ENCODE measurements at regions not wholly inside any gene's neighbourhood (a gene's known extent, or its start where the extent isn't known, plus 50 kb on each side); places are given as distances from the start of the nearest gene placed in this dataset.

- no peak overlapping the region for H3K27ac Mint-ChIP-seq
- no peaks in the 10 kb centered on the region for H3K4me1 Mint-ChIP-seq
- H3K27me3 Mint-ChIP-seq = no peaks in the 10 kb centered on the region
- peaks cover under 1% of the 10 kb centered on the region for H3K9me3 Mint-ChIP-seq
- H3K4me3 Mint-ChIP-seq = no peak overlapping the region
- no peaks in the 10 kb centered on the region for H3K36me3 Mint-ChIP-seq (ENCODE audit: low read depth)
- ATAC-seq (replicated peaks) = no peak
These were observed 453.5 kb downstream of the MTRR start for GRCh38 chr5:8322484-8322883.

GRCh38 chr5:8327016-8327415 is 458.1 kb downstream of the MTRR start:
- H3K27me3 Mint-ChIP-seq = no peaks in the 10 kb centered on the region

GRCh38 chr5:8329773-8330172 is 460.8 kb downstream of the MTRR start:
- Mint-ChIP-seq H3K27me3 (no peaks in the 10 kb centered on the region), H3K4me3 (no peak overlapping the region), H3K9me3 (no peaks in the 10 kb centered on the region), H3K4me1 (no peaks in the 10 kb centered on the region), H3K27ac (no peak overlapping the region), H3K36me3 (ENCODE audit: low read depth) (no peaks in the 10 kb centered on the region)
- no peak for ATAC-seq (replicated peaks)

More at GRCh38 chr5:8327016-8327415, 458.1 kb downstream of the MTRR start:
- no peak overlapping the region for H3K27ac Mint-ChIP-seq
- ATAC-seq (replicated peaks) = no peak
- H3K36me3 Mint-ChIP-seq (ENCODE audit: low read depth) = no peaks in the 10 kb centered on the region
- no peak overlapping the region for H3K4me3 Mint-ChIP-seq
- H3K4me1 Mint-ChIP-seq = no peaks in the 10 kb centered on the region
- no peaks in the 10 kb centered on the region for H3K9me3 Mint-ChIP-seq

- H3K27ac Mint-ChIP-seq = no peak overlapping the region
- H3K27me3 Mint-ChIP-seq = no peaks in the 10 kb centered on the region
- no peak overlapping the region for H3K4me3 Mint-ChIP-seq
- no peaks in the 10 kb centered on the region for H3K4me1 Mint-ChIP-seq
- H3K36me3 Mint-ChIP-seq (ENCODE audit: low read depth) = no peaks in the 10 kb centered on the region
- peaks cover 3% of the 10 kb centered on the region for H3K9me3 Mint-ChIP-seq
- ATAC-seq (replicated peaks) = no peak
These were observed 463.9 kb downstream of the MTRR start for GRCh38 chr5:8332666-8333445.

- Mint-ChIP-seq H3K27ac (no peak overlapping the region), H3K36me3 (ENCODE audit: low read depth) (no peaks in the 10 kb centered on the region), H3K9me3 (peaks cover 3% of the 10 kb centered on the region), H3K4me3 (no peak overlapping the region), H3K27me3 (no peaks in the 10 kb centered on the region), H3K4me1 (no peaks in the 10 kb centered on the region)
- no peak for ATAC-seq (replicated peaks)
These were observed 464.5 kb downstream of the MTRR start for GRCh38 chr5:8333485-8333884.

- Mint-ChIP-seq H3K9me3 (peaks cover 3% of the 10 kb centered on the region), H3K36me3 (ENCODE audit: low read depth) (no peaks in the 10 kb centered on the region), H3K27me3 (no peaks in the 10 kb centered on the region), H3K27ac (no peak overlapping the region), H3K4me1 (no peaks in the 10 kb centered on the region), H3K4me3 (no peak overlapping the region)
- ATAC-seq (replicated peaks) = no peak
These were observed 465.0 kb downstream of the MTRR start for GRCh38 chr5:8333977-8334376.

GRCh38 chr5:8340261-8340660 is 471.3 kb downstream of the MTRR start:
- H3K27ac Mint-ChIP-seq = no peak overlapping the region
- H3K9me3 Mint-ChIP-seq = peaks cover 9% of the 10 kb centered on the region
- H3K36me3 Mint-ChIP-seq (ENCODE audit: low read depth) = no peaks in the 10 kb centered on the region
- no peak for ATAC-seq (replicated peaks)
- H3K27me3 Mint-ChIP-seq = no peaks in the 10 kb centered on the region
- no peaks in the 10 kb centered on the region for H3K4me1 Mint-ChIP-seq
- H3K4me3 Mint-ChIP-seq = no peak overlapping the region

- H3K36me3 Mint-ChIP-seq (ENCODE audit: low read depth) = no peaks in the 10 kb centered on the region
- no peak overlapping the region for H3K27ac Mint-ChIP-seq
- H3K9me3 Mint-ChIP-seq = peaks cover 9% of the 10 kb centered on the region
- no peaks in the 10 kb centered on the region for H3K27me3 Mint-ChIP-seq
- H3K4me1 Mint-ChIP-seq = no peaks in the 10 kb centered on the region
- no peak for ATAC-seq (replicated peaks)
- H3K4me3 Mint-ChIP-seq = no peak overlapping the region
These were observed 471.9 kb downstream of the MTRR start for GRCh38 chr5:8340739-8341344.

- Mint-ChIP-seq H3K27me3 (no peaks in the 10 kb centered on the region), H3K4me3 (no peak overlapping the region), H3K36me3 (ENCODE audit: low read depth) (no peaks in the 10 kb centered on the region), H3K9me3 (peaks cover 8% of the 10 kb centered on the region), H3K4me1 (no peaks in the 10 kb centered on the region), H3K27ac (no peak overlapping the region)
- ATAC-seq (replicated peaks) = no peak
These were observed 472.5 kb downstream of the MTRR start for GRCh38 chr5:8341406-8341805.

- Mint-ChIP-seq H3K4me3 (no peak overlapping the region), H3K36me3 (ENCODE audit: low read depth) (no peaks in the 10 kb centered on the region), H3K27ac (no peak overlapping the region), H3K27me3 (no peaks in the 10 kb centered on the region), H3K4me1 (no peaks in the 10 kb centered on the region), H3K9me3 (peaks cover 9% of the 10 kb centered on the region)
- ATAC-seq (replicated peaks) = no peak
These were observed 479.0 kb downstream of the MTRR start for GRCh38 chr5:8347984-8348383.

GRCh38 chr5:8349855-8350254 is 480.9 kb downstream of the MTRR start:
- H3K9me3 Mint-ChIP-seq = peaks cover 9% of the 10 kb centered on the region
- no peaks in the 10 kb centered on the region for H3K27me3 Mint-ChIP-seq
- no peak overlapping the region for H3K27ac Mint-ChIP-seq
- ATAC-seq (replicated peaks) = no peak
- no peak overlapping the region for H3K4me3 Mint-ChIP-seq
- no peaks in the 10 kb centered on the region for H3K4me1 Mint-ChIP-seq
- no peaks in the 10 kb centered on the region for H3K36me3 Mint-ChIP-seq (ENCODE audit: low read depth)

- H3K27me3 Mint-ChIP-seq = no peaks in the 10 kb centered on the region
- no peak overlapping the region for H3K27ac Mint-ChIP-seq
- H3K4me3 Mint-ChIP-seq = no peak overlapping the region
- no peak for ATAC-seq (replicated peaks)
- peaks cover 5% of the 10 kb centered on the region for H3K9me3 Mint-ChIP-seq
- no peaks in the 10 kb centered on the region for H3K4me1 Mint-ChIP-seq
- H3K36me3 Mint-ChIP-seq (ENCODE audit: low read depth) = no peaks in the 10 kb centered on the region
These were observed 481.8 kb downstream of the MTRR start for GRCh38 chr5:8350644-8351339.

- Mint-ChIP-seq H3K9me3 (no peaks in the 10 kb centered on the region), H3K36me3 (ENCODE audit: low read depth) (no peaks in the 10 kb centered on the region), H3K27me3 (no peaks in the 10 kb centered on the region), H3K27ac (no peak overlapping the region), H3K4me1 (no peaks in the 10 kb centered on the region), H3K4me3 (no peak overlapping the region)
- no peak for ATAC-seq (replicated peaks)
These were observed 487.0 kb downstream of the MTRR start for GRCh38 chr5:8355981-8356380.

- ATAC-seq (replicated peaks) = no peak
- Mint-ChIP-seq H3K9me3 (no peaks in the 10 kb centered on the region), H3K4me3 (no peak overlapping the region), H3K4me1 (no peaks in the 10 kb centered on the region), H3K36me3 (ENCODE audit: low read depth) (no peaks in the 10 kb centered on the region), H3K27ac (no peak overlapping the region), H3K27me3 (no peaks in the 10 kb centered on the region)
These were observed 491.1 kb downstream of the MTRR start for GRCh38 chr5:8360012-8360411.

- Mint-ChIP-seq H3K4me3 (no peak overlapping the region), H3K4me1 (no peaks in the 10 kb centered on the region), H3K27ac (no peak overlapping the region), H3K36me3 (ENCODE audit: low read depth) (no peaks in the 10 kb centered on the region), H3K27me3 (no peaks in the 10 kb centered on the region), H3K9me3 (no peaks in the 10 kb centered on the region)
- ATAC-seq (replicated peaks) = no peak
These were observed 493.5 kb downstream of the MTRR start for GRCh38 chr5:8362495-8362894.
